Activated naive CD4-positive, alpha-beta T cell treated with anti-CD3 and anti-CD28 coated beads, Interleukin-2, amount 50 U/mL, for 16 hours (primary cell): ENCODE measurements at regions not wholly inside any gene's neighbourhood (a gene's known extent, or its start where the extent isn't known, plus 50 kb on each side); places are given as distances from the start of the nearest gene placed in this dataset.

Experiments
- DNase-seq: peaks from one replicate; pipeline ENCODE4 v3.0.0-alpha.2; 2020

GRCh38 chr1:219472596-219472995 lies 140.3 kb downstream of the ZC3H11B start:
- no peak for DNase-seq

- DNase-seq, result no peak
Observed at GRCh38 chr1:219467524-219467923, 145.4 kb downstream of the ZC3H11B start.

- DNase-seq, result no peak
Observed at GRCh38 chr1:219466766-219467165, 146.1 kb downstream of the ZC3H11B start.

- no peak for DNase-seq
Observed at GRCh38 chr1:219465212-219466093, 147.5 kb downstream of the ZC3H11B start.

- DNase-seq, result no peak
Observed at GRCh38 chr1:219463636-219464035, 149.3 kb downstream of the ZC3H11B start.

- no peak for DNase-seq
Observed at GRCh38 chr1:219461981-219462400, 150.9 kb downstream of the ZC3H11B start.

- no peak for DNase-seq
Observed at GRCh38 chr1:219460896-219461815, 151.7 kb downstream of the ZC3H11B start.

GRCh38 chr1:219460081-219460895 lies 152.6 kb downstream of the ZC3H11B start:
- no peak for DNase-seq

GRCh38 chr1:219459351-219460080 lies 153.4 kb downstream of the ZC3H11B start:
- DNase-seq, result no peak

- no peak for DNase-seq
Observed at GRCh38 chr1:219446288-219446687, 166.6 kb downstream of the ZC3H11B start.

- DNase-seq, result no peak
Observed at GRCh38 chr1:219445864-219446263, 167.0 kb downstream of the ZC3H11B start.

GRCh38 chr1:219444474-219444873 lies 168.4 kb downstream of the ZC3H11B start:
- no peak for DNase-seq

- no peak for DNase-seq
Observed at GRCh38 chr1:219443763-219444162, 169.1 kb downstream of the ZC3H11B start.

GRCh38 chr1:219442611-219443061 lies 170.3 kb downstream of the ZC3H11B start:
- DNase-seq, result no peak

- no peak for DNase-seq
Observed at GRCh38 chr1:219441884-219442283, 171.0 kb downstream of the ZC3H11B start.

GRCh38 chr1:219439376-219439775 lies 173.5 kb downstream of the ZC3H11B start:
- DNase-seq, result no peak

- DNase-seq, result no peak
Observed at GRCh38 chr1:219438386-219438785, 174.5 kb downstream of the ZC3H11B start.

- no peak for DNase-seq
Observed at GRCh38 chr1:219434923-219435297, 178.0 kb downstream of the ZC3H11B start.

- DNase-seq, result no peak
Observed at GRCh38 chr1:219434285-219434922, 178.5 kb downstream of the ZC3H11B start.

GRCh38 chr1:219433496-219434131 lies 179.3 kb downstream of the ZC3H11B start:
- no peak for DNase-seq

GRCh38 chr1:219433001-219433400 lies 179.9 kb downstream of the ZC3H11B start:
- DNase-seq, result no peak
